Keratinocyte (primary cell): ENCODE measurements at regions not wholly inside any gene's neighbourhood (a gene's known extent, or its start where the extent isn't known, plus 50 kb on each side); places are given as distances from the start of the nearest gene placed in this dataset.

Experiments used
- DNase-seq: peaks from one replicate; pipeline ENCODE4 v3.0.0-alpha.2; 2011; ENCODE audit warnings: low read depth, missing footprints, low spot score
- FAIRE-seq: peaks from 2 replicates; lab custom pipeline; 2011; peaks lifted over from hg19 to GRCh38; lab: Jason Lieb, UNC
- H2AFZ ChIP-seq: 2 replicates; pipeline ENCODE4 v1.6.0; 2012; ENCODE audit warnings: low read length, control low read depth, inconsistent platforms; ENCODE audit not compliant: control insufficient read depth
- H3K27ac ChIP-seq: 2 replicates; pipeline ENCODE4 v1.5.1; 2011; ENCODE audit warnings: low read length; ENCODE audit not compliant: control insufficient read depth, insufficient read depth
- H3K27me3 ChIP-seq: 3 replicates; pipeline ENCODE4 v1.6.0; 2011; ENCODE audit warnings: low read length; ENCODE audit not compliant: control insufficient read depth, insufficient read depth; ENCODE audit errors: extremely low read depth
- H3K36me3 ChIP-seq, 2 experiments: 2 replicates in 1 of 2; 3 replicates in 1 of 2; pipeline ENCODE4 v1.5.1; 2011; ENCODE audit warnings: low read length in 2 of 2, mild to moderate bottlenecking in 1 of 2; ENCODE audit not compliant: control insufficient read depth in 2 of 2, insufficient read depth in 2 of 2; ENCODE audit errors: extremely low read depth in 1 of 2
- H3K4me1 ChIP-seq: 3 replicates; pipeline ENCODE4 v1.5.1; 2011; ENCODE audit warnings: low read length; ENCODE audit not compliant: control insufficient read depth, insufficient read depth; ENCODE audit errors: extremely low read depth
- H3K4me2 ChIP-seq: 3 replicates; pipeline ENCODE4 v1.6.0; 2011; ENCODE audit warnings: low read depth, low read length; ENCODE audit not compliant: control insufficient read depth, insufficient read depth; ENCODE audit errors: extremely low read depth
- H3K4me3 ChIP-seq, 3 experiments: fragments of 200-600 bp in 1 of 3; sonication (generic) in 1 of 3; 2 replicates in 2 of 3; 3 replicates in 1 of 3; pipeline ENCODE4 v1.5.1; 2011 to 2016; ENCODE audit warnings: low read length in 3 of 3, mild to moderate bottlenecking in 3 of 3, control low read depth in 2 of 3, inconsistent platforms in 1 of 3, low read depth in 1 of 3, mixed read lengths in 1 of 3, mixed run types in 1 of 3, moderate library complexity in 1 of 3; ENCODE audit not compliant: control insufficient read depth in 2 of 3, insufficient read depth in 2 of 3; ENCODE audit errors: extremely low read depth in 1 of 3
- H3K79me2 ChIP-seq: 2 replicates; pipeline ENCODE4 v1.6.0; 2012; ENCODE audit warnings: low read length; ENCODE audit not compliant: control insufficient read depth, insufficient read depth
- H3K9ac ChIP-seq: 3 replicates; pipeline ENCODE4 v1.6.0; 2011; ENCODE audit warnings: low read length; ENCODE audit not compliant: control insufficient read depth, insufficient read depth; ENCODE audit errors: extremely low read depth
- H3K9me1 ChIP-seq: 3 replicates; pipeline ENCODE4 v1.6.0; 2011; ENCODE audit warnings: low read length; ENCODE audit not compliant: control insufficient read depth, insufficient read depth; ENCODE audit errors: extremely low read depth
- H3K9me3 ChIP-seq: 2 replicates; pipeline ENCODE4 v1.5.1; 2012; ENCODE audit warnings: low read depth, low read length; ENCODE audit not compliant: control insufficient read depth
- H4K20me1 ChIP-seq: 3 replicates; pipeline ENCODE4 v1.6.0; 2011; ENCODE audit warnings: low read length; ENCODE audit not compliant: control insufficient read depth, insufficient read depth; ENCODE audit errors: extremely low read depth
- CTCF ChIP-seq, 3 experiments: IDR thresholded peaks in 1 of 3; conservative IDR thresholded peaks in 1 of 3; optimal IDR thresholded peaks in 1 of 3; 2 replicates in 2 of 3; 3 replicates in 1 of 3; pipeline versions ENCODE3 to v1.5.1; 2011; ENCODE audit warnings: low read length in 3 of 3, mild to moderate bottlenecking in 3 of 3, moderate library complexity in 2 of 3, control low read depth in 1 of 3, inconsistent platforms in 1 of 3; ENCODE audit not compliant: insufficient read depth in 2 of 3; ENCODE audit errors: extremely low read depth in 1 of 3
- EZH2 ChIP-seq: IDR thresholded peaks from one replicate; pipeline ENCODE4 v1.6.1; 2012; ENCODE audit warnings: inconsistent platforms, mild to moderate bottlenecking, low read length, moderate library complexity
- dilution Hi-C: fragments of 300-500 bp; cut with MboI; formaldehyde crosslinking; loops from one replicate; pipeline ENCODE4 v1.7.0; 2020; ENCODE audit warnings: low sequenced_read_pairs; ENCODE audit not compliant: extremely low pct_ligation_motif_present

- H4K20me1 ChIP-seq = no peaks in the 10 kb centered on the region
- H3K36me3 ChIP-seq = no peaks in the 10 kb centered on the region
- TF ChIP-seq CTCF (optimal IDR thresholded peaks at IDR 0.05 in 1 of 3, IDR thresholded peaks at IDR 0.05 in 1 of 3, conservative IDR thresholded peaks at IDR 0.05 in 1 of 3; ENCODE audit: extremely low read depth in 1 of 3, insufficient read depth in 2 of 3, low read length in 3 of 3) (no peak), EZH2 (no peak)
- H3K4me1 ChIP-seq = no peaks in the 10 kb centered on the region
- DNase-seq (no peak), FAIRE-seq (no peak)
- H3K27ac ChIP-seq = no peak overlapping the region
- no peak overlapping the region for H2AFZ ChIP-seq
- no peaks in the 10 kb centered on the region for H3K9me1 ChIP-seq
- dilution Hi-C loops = no loop called here
- H3K9ac ChIP-seq = no peak overlapping the region
- no peaks in the 10 kb centered on the region for H3K79me2 ChIP-seq
- no peak overlapping the region for H3K4me2 ChIP-seq
- no peaks in the 10 kb centered on the region for H3K27me3 ChIP-seq
- no peak overlapping the region for H3K4me3 ChIP-seq
- H3K9me3 ChIP-seq = no peaks in the 10 kb centered on the region
These were observed 83.3 kb upstream of the COL24A1 start for GRCh38 chr1:86239894-86240293.

- H3K4me2 ChIP-seq = no peak overlapping the region
- no peak overlapping the region for H3K4me3 ChIP-seq
- no peak for TF ChIP-seq EZH2
- no peak for TF ChIP-seq CTCF (optimal IDR thresholded peaks at IDR 0.05 in 1 of 3, IDR thresholded peaks at IDR 0.05 in 1 of 3, conservative IDR thresholded peaks at IDR 0.05 in 1 of 3; ENCODE audit: extremely low read depth in 1 of 3, insufficient read depth in 2 of 3, low read length in 3 of 3)
- DNase-seq = no peak
- no peak overlapping the region for H3K27ac ChIP-seq
- H4K20me1 ChIP-seq = no peaks in the 10 kb centered on the region
- no peaks in the 10 kb centered on the region for H3K9me1 ChIP-seq
- no peaks in the 10 kb centered on the region for H3K4me1 ChIP-seq
- no peak overlapping the region for H3K9ac ChIP-seq
- no peak for FAIRE-seq
- no peaks in the 10 kb centered on the region for H3K9me3 ChIP-seq
- no peaks in the 10 kb centered on the region for H3K79me2 ChIP-seq
- no peaks in the 10 kb centered on the region for H3K36me3 ChIP-seq
- no peaks in the 10 kb centered on the region for H3K27me3 ChIP-seq
- H2AFZ ChIP-seq = no peak overlapping the region
- dilution Hi-C loops = no loop called here
These were observed 82.9 kb upstream of the COL24A1 start for GRCh38 chr1:86239490-86239889.
